Stimulated activated naive CD8-positive, alpha-beta T cell treated with anti-CD3 and anti-CD28 coated beads, Interleukin-15, Interleukin-2, amounts not matched to agents 100 U/mL and 50 U/mL, for 24 hours (primary cell): ENCODE measurements at regions not wholly inside any gene's neighbourhood (a gene's known extent, or its start where the extent isn't known, plus 50 kb on each side); places are given as distances from the start of the nearest gene placed in this dataset.
"Not testable (repeated sequence)": the region's sequence is repeated elsewhere in the genome, so short reads cannot be mapped to it uniquely, and the experiment has no call there.

Source experiments
- ATAC-seq: fragments of 150-1000 bp; cut with Tn5 transposase; one replicate; pipeline ENCODE4 v1.10.0; 2021
- DNase-seq: peaks from one replicate; pipeline ENCODE4 v3.0.0; 2021

- DNase-seq (no peak), ATAC-seq (no peak)
Observed at GRCh38 chr3:137612291-137612690, 151.8 kb upstream of the SOX14 start.

- DNase-seq (no peak), ATAC-seq (no peak)
Observed at GRCh38 chr3:137615659-137616418, 148.3 kb upstream of the SOX14 start.

- ATAC-seq = no peak
- no peak for DNase-seq
Observed at GRCh38 chr3:137641879-137642704, 122.0 kb upstream of the SOX14 start.

GRCh38 chr3:137642831-137643230 is 121.3 kb upstream of the SOX14 start:
- DNase-seq (no peak), ATAC-seq (no peak)

GRCh38 chr3:137647179-137647578 is 116.9 kb upstream of the SOX14 start:
- DNase-seq (no peak), ATAC-seq (no peak)

- ATAC-seq (no peak), DNase-seq (no peak)
Observed at GRCh38 chr3:137669519-137670060, 94.5 kb upstream of the SOX14 start.

GRCh38 chr3:137687181-137687879 is 76.8 kb upstream of the SOX14 start:
- no peak for DNase-seq
- ATAC-seq = no peak

GRCh38 chr3:137692803-137693431 is 71.2 kb upstream of the SOX14 start:
- ATAC-seq (no peak), DNase-seq (no peak)

GRCh38 chr3:137693791-137694190 is 70.3 kb upstream of the SOX14 start:
- DNase-seq (no peak), ATAC-seq (no peak)

GRCh38 chr3:137694836-137695235 is 69.3 kb upstream of the SOX14 start:
- ATAC-seq (no peak), DNase-seq (no peak)

- no peak for ATAC-seq
- no peak for DNase-seq
Observed at GRCh38 chr3:137695351-137695750, 68.8 kb upstream of the SOX14 start.

GRCh38 chr3:137709011-137709601 is 55.0 kb upstream of the SOX14 start:
- no peak for ATAC-seq
- no peak for DNase-seq

GRCh38 chr3:137713965-137714364 is 50.1 kb upstream of the SOX14 start:
- ATAC-seq, DNase-seq: not testable (repeated sequence)
